ENCODE measurements at regions not wholly inside any gene's neighbourhood (a gene's known extent, or its start where the extent isn't known, plus 50 kb on each side); places are given as distances from the start of the nearest gene placed in this dataset.
"Not testable (repeated sequence)": the region's sequence is repeated elsewhere in the genome, so short reads cannot be mapped to it uniquely, and the experiment has no call there.

GRCh38 chr1:192516776-192517297, 58.7 kb upstream of the RGS1 start:
- Histone ChIP-seq H3K9ac (ENCODE audit: low read length in 3 of 3) (no peak overlapping the region), H3K27ac (ENCODE audit: low read depth in 2 of 2, low read length in 2 of 2) (no peak overlapping the region), H3K9me3 (ENCODE audit: control insufficient read depth in 2 of 3, insufficient read depth in 1 of 3, low read length in 3 of 3) (no peaks in the 10 kb centered on the region), H3K27me3 (ENCODE audit: control insufficient read depth, insufficient read depth, low read length) (no peaks in the 10 kb centered on the region), H3K4me1 (ENCODE audit: control insufficient read depth in 2 of 3, insufficient read depth in 2 of 3, low read depth in 1 of 3, low read length in 3 of 3) (no peaks in the 10 kb centered on the region), H3K4me3 (ENCODE audit: low read length in 3 of 3) (no peak overlapping the region), H3K36me3 (ENCODE audit: control insufficient read depth in 2 of 3, insufficient read depth in 3 of 3, low read length in 3 of 3) (no peaks in the 10 kb centered on the region)
- FAIRE-seq, result no peak
- peak in 2 of 5 donors; percentile 33 to 36 for DNase-seq
- intact Hi-C loops (cut with DNase I), result no loop called here
- TF ChIP-seq, protein P1, sequence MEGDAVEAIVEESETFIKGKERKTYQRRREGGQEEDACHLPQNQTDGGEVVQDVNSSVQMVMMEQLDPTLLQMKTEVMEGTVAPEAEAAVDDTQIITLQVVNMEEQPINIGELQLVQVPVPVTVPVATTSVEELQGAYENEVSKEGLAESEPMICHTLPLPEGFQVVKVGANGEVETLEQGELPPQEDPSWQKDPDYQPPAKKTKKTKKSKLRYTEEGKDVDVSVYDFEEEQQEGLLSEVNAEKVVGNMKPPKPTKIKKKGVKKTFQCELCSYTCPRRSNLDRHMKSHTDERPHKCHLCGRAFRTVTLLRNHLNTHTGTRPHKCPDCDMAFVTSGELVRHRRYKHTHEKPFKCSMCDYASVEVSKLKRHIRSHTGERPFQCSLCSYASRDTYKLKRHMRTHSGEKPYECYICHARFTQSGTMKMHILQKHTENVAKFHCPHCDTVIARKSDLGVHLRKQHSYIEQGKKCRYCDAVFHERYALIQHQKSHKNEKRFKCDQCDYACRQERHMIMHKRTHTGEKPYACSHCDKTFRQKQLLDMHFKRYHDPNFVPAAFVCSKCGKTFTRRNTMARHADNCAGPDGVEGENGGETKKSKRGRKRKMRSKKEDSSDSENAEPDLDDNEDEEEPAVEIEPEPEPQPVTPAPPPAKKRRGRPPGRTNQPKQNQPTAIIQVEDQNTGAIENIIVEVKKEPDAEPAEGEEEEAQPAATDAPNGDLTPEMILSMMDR (IDR thresholded peaks at IDR 0.05; ENCODE audit: borderline replicate concordance, extremely low read depth, insufficient read depth), result no peak

DNA sequence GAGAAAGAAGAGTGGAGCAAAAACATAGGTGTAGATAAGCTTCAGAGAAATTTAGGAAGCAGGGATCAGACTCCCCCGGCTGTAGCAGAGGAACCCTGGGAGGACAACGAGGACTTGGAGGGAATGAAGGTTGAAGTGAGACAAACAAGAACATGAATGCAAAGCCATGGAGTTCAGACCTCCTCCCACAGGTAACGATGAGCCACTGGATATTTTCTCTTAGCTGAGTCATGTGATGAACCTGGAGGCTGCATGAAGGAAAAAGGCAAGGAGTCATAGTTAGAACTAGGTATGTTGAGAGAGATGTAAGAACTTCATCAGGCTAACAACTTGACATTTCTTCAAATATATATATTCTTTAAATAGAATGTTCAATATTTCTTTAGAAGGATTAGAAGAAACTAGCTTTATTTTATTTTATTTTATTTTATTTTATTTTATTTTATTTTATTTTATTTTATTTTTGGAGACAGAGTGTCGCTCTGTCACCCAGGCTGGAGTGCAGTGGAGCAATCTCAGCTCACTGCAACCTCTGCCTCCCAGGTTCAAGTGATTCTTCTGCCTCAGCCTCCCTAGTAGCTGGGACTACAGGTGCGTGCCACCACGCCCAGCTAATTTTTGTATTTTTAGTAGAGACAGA, 57.7 kb upstream of the RGS1 start:
- DNase-seq; H3K27me3 ChIP-seq (ENCODE audit: control insufficient read depth, insufficient read depth, low read length); H3K36me3 ChIP-seq (ENCODE audit: control insufficient read depth in 2 of 3, insufficient read depth in 3 of 3, low read length in 3 of 3); H3K4me1 ChIP-seq (ENCODE audit: control insufficient read depth in 2 of 3, insufficient read depth in 2 of 3, low read depth in 1 of 3, low read length in 3 of 3); H3K27ac ChIP-seq (ENCODE audit: low read depth in 2 of 2, low read length in 2 of 2); FAIRE-seq; intact Hi-C loops (cut with DNase I); H3K9me3 ChIP-seq (ENCODE audit: control insufficient read depth in 2 of 3, insufficient read depth in 1 of 3, low read length in 3 of 3); H3K9ac ChIP-seq (ENCODE audit: low read length in 3 of 3); H3K4me3 ChIP-seq (ENCODE audit: low read length in 3 of 3): not testable (repeated sequence)

- Histone ChIP-seq H3K4me1 (ENCODE audit: control insufficient read depth in 2 of 3, insufficient read depth in 2 of 3, low read depth in 1 of 3, low read length in 3 of 3) (no peaks in the 10 kb centered on the region), H3K4me3 (ENCODE audit: low read length in 3 of 3) (no peak overlapping the region), H3K9me3 (ENCODE audit: control insufficient read depth in 2 of 3, insufficient read depth in 1 of 3, low read length in 3 of 3) (no peaks in the 10 kb centered on the region), H3K27ac (ENCODE audit: low read depth in 2 of 2, low read length in 2 of 2) (no peak overlapping the region), H3K36me3 (ENCODE audit: control insufficient read depth in 2 of 3, insufficient read depth in 3 of 3, low read length in 3 of 3) (no peaks in the 10 kb centered on the region), H3K9ac (ENCODE audit: low read length in 3 of 3) (no peak overlapping the region), H3K27me3 (ENCODE audit: control insufficient read depth, insufficient read depth, low read length) (no peaks in the 10 kb centered on the region)
- TF ChIP-seq, protein P1 (IDR thresholded peaks at IDR 0.05; ENCODE audit: borderline replicate concordance, extremely low read depth, insufficient read depth), result no peak
- FAIRE-seq (no peak), DNase-seq (no peak)
- intact Hi-C loops (cut with DNase I), result no loop called here
Observed at GRCh38 chr1:192518700-192519099, 56.9 kb upstream of the RGS1 start.

DNA sequence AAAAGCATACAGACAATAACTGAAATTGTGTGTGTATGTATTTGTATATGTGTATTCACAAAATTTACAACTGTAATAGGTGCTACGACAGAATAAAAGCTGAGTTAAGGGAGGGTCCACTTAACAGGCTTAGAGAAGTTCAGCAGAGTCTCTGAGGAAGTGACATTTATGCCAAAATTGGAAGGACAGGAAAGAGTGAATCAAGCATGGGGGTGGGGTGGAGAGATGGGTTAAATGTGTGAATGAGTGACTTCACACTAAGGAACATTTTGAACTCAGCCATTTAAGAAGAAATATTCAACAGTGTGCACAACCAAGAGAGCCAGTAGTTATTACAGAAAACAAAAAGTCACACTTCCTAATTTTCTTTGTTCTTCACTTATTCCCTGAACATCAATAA, 53.8 kb upstream of the RGS1 start:
- no peak overlapping the region for H3K9ac ChIP-seq (ENCODE audit: low read length in 3 of 3)
- no peaks in the 10 kb centered on the region for H3K4me1 ChIP-seq (ENCODE audit: control insufficient read depth in 2 of 3, insufficient read depth in 2 of 3, low read depth in 1 of 3, low read length in 3 of 3)
- no peaks in the 10 kb centered on the region for H3K27me3 ChIP-seq (ENCODE audit: control insufficient read depth, insufficient read depth, low read length)
- H3K4me3 ChIP-seq (ENCODE audit: low read length in 3 of 3), result no peak overlapping the region
- no peak for FAIRE-seq
- no peak for DNase-seq
- no peaks in the 10 kb centered on the region for H3K9me3 ChIP-seq (ENCODE audit: control insufficient read depth in 2 of 3, insufficient read depth in 1 of 3, low read length in 3 of 3)
- no peak overlapping the region for H3K27ac ChIP-seq (ENCODE audit: low read depth in 2 of 2, low read length in 2 of 2)
- TF ChIP-seq, protein P1 (IDR thresholded peaks at IDR 0.05; ENCODE audit: borderline replicate concordance, extremely low read depth, insufficient read depth), result no peak
- intact Hi-C loops (cut with DNase I), result no loop called here
- H3K36me3 ChIP-seq (ENCODE audit: control insufficient read depth in 2 of 3, insufficient read depth in 3 of 3, low read length in 3 of 3), result no peaks in the 10 kb centered on the region
